Medulla oblongata (tissue), 1 donor: ENCODE measurements at regions not wholly inside any gene's neighbourhood (a gene's known extent, or its start where the extent isn't known, plus 50 kb on each side); places are given as distances from the start of the nearest gene placed in this dataset.

Experiments used
- DNase-seq: peaks from one replicate; pipeline ENCODE4 v3.0.0-alpha.2; 2015; ENCODE audit errors: extremely low spot score

GRCh38 chr21:35646606-35647005, 413.7 kb downstream of the SETD4 start:
- no peak for DNase-seq

DNA sequence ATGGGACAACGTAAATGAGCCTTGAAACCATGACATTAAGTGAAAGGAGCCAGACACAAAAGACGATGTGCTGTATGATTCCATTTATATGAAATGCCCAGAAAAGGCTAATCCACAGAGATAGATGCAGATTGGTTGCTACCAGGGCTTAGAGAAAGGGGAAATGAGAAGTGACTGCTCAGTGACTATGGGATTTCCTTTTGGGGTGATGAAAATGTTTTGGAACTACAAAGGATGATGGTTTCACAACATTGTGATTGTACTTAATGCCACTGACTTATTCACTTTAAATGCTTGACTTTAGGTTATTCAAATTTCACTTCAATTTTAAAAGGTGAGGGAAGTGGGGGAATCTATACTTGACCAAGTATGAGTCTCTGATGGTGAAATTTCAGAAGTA, 414.3 kb downstream of the SETD4 start:
- DNase-seq: no peak

DNA sequence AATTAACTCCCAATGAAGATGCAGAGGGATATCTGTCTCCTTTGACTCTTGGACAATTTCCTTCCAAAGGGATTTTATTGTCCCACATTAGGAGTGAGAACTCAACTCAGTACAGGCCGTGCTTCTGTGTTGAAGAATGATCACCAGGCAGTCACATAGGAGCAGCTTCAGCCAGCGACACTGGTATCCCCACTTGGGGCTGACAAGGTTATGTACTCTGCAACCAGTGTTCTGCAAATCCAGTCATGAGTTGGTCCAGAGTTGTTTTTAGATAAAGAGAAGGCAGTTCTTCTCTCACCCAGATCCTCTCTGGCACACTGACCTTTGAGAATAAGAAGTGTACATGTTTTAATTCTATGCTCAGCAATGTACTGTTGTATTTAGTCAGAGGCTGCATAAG, 415.8 kb downstream of the SETD4 start:
- DNase-seq: no peak

DNA sequence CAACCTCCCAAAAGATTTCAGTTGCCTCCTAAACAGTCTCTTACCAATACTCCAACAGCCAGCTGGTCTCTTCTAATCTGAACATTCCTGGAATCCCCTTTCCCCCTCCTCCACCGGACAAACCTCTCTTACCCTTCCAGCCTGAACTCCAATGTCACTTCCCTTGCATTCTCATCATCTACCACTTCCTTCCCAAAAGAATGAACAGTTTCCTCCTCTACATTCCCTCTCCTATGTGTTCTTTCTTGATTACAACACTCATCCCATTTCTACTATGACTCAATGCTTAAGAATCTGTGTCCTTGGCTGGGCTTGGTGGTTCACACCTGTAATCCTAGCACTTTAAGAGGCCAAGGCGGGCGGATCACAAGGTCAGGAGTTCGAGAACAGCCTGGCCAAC, 417.1 kb downstream of the SETD4 start:
- no peak for DNase-seq

DNA sequence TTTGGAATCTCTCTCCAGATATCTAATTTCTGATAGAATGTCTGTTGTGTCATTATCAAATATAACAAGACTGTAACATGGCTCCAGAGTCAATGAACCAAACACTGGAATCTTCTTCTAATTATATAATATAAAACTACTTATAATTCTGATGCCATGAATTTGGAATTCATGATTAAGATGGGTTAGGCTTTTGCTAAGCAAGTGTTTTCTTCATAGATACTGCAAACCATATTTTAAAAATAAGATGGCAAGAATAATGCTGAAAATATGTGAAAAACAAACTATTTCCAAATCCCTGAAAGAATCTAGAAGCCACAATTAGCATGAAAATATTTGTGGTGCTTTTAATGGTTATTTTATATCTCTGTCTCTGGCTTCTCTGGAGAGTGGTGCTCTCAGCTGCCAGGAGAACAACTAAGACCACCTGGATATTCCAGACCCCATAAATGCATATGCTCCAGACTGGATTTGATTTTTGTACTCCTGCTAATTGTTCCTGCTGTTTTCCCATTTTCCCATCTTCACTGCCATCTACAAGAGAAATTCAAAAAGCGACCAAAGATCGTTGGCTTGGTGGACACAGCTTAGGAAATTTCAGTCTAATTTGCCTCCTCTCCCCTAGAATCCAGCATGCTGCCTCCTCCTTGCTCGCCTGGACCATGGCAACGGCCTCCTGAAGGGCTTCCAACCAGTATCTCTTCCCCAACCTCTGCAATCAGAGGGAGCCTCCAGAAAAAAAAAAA, 418.9 kb downstream of the SETD4 start:
- no peak for DNase-seq

DNA sequence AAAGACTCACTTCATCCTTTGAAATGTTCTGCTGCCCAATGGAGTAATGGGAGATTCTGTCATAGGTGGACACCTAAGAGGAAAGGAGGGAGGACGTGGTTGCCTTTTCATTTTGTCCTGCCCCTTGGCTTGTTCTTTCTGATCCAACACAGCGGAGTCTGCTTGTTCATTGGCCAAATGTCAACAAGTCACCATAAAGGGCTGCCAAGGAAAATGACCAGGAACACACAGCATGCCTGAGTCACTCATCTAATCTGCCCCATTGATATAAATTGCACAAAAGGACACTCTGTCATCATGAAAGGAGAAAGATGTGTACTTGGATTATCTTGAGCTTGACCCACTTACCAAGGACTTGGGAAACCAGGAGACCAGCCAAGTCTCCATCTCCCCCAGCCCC, 422.9 kb downstream of the SETD4 start:
- DNase-seq: no peak

DNA sequence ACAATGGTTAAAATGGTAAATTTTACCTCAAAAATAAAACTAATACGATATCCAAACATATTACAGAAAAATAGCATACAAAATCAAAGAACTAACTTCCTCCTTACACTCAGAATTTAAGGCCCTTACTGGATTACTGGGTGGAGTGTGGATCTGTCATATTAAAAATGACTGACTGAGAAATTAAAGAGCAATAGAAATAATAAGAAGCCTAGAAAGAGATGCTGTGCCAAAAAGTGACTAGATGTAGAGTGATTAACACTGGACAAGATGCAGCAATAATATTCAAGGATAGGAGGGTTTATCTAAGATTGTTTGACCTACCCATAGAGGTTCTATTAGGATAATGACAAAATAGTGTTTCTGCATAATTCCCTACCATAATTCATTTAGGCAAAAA, 424.3 kb downstream of the SETD4 start:
- no peak for DNase-seq

DNA sequence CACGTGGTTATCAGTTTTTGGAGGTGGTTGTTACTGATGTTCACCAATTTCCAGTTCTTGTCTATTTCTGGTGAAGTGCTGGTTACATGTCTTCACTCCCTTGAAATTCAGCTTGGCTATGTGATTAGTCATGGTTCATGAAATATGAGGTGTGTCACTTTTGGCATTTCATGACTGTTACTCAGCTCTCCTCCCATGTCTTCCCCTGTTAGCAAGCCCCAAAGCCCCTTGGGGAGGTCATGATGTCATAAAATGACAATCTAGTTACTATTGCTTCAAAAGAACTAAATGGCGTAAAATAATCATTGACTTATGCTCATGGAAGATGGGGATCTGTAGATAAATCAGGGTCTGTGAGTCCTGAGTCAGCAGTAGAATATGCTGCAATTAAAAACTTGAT, 425.1 kb downstream of the SETD4 start:
- DNase-seq: no peak

DNA sequence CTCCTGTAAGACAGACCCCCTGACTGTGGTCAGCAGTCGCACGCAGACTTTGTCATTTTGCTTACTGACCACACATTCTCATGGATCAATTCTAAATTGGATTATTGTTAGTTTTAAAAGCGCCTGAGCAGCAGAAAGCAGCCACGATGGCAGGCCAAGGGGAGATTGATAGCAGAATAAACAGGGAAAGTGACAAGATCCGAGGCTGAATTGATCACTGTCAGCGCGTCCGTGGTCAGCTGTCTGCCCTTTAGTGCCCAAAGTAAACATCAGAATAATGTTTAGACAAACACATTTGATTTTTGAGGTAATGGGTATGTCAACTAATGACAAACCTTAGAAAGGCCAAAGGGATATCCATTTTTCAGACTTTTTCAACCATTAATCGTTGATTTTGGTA, 426.8 kb downstream of the SETD4 start:
- no peak for DNase-seq

DNA sequence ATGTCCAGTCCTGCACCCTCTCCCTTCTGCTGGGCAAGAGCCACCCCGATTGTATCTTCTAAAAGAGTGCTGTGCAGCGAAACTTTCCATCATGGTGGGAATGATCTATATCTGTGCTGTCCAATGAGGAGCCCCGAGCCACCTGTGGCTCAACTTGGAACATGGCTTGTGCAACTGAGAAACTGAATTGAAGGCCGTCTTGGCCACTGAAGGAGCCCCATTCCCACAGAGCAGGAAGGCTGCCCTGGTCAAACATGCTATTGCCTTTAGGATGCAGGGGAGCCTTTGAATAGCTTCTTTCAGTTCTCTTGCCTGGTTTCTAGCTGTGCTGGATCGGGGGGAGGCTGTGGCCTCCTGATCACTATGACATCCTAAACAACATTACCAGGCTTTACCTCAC, 427.6 kb downstream of the SETD4 start:
- DNase-seq: no peak

DNA sequence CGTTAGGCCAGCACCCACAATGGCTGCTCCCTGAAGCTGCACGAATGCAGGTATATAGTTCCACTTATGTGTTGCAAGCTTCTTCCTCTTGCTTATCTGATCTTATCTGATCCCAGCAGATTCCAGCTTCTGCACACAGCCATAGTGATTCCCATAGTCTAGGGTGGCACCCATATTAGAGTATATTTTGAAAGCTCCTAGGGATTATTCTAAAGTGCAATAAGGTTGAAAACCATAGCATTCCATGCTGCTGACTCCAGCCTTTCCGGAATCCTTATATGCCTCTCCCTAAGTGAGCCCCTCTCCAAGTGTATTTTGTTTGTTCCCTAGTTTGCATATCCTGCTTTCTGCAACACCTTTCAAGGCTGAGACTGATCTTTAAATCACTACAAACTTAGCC, 432.0 kb downstream of the SETD4 start:
- DNase-seq: no peak

DNA sequence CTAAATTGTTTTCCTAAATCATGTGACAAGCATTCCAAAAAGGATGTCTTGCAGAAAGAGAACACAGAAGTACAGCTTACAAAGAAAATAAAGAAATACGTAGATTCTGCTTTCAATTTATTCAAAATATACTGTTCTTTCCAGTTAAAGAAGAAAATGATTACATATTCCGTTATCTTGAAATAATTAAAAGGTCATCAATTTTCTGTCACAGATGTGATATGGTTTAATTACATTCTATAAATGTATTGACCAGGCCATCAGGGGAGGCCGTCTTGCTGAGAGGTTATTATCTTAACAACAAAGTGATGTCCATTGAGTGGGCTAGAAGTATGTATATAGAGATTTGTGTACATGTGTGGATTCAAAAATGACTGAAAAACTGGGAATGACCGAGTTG, 432.9 kb downstream of the SETD4 start:
- DNase-seq: no peak

DNA sequence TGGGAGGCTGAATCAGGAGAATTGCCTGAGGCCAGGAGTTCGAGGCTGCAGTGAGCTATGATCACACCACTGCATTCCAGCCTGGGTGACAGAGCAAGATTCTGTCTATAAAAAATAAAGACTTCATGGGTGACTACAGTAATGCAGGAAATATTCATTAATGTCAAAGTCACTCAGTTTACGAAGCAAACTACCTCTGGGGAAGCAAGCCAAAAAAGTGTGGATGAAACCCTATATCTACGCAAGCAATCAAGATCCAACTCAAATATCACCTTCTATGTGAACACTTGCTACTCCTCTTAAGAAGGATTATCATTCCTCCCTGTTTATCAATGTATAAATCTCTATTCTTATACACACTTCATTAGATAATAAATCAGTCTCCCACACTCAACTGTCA, 434.8 kb downstream of the SETD4 start:
- DNase-seq: no peak

DNA sequence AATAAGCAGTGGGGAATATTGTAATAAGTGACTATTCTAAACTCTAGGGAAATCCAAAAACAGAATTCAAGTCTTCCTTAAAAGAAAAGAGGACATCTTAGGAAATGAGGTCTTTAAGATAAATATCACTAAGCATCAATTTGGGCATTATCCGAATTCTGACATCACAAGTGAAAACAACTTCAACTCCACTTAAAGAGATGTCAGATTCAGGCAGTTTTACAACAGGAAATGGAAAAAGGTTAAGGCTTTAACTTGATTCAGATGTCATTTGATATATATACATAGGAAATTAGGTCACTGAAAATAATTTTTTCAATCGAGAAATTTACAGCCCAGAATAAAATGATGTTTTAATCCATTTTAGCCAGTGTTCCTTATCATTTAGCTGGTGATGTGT, 435.4 kb downstream of the SETD4 start:
- no peak for DNase-seq

GRCh38 chr21:35622612-35623011, 437.7 kb downstream of the SETD4 start:
- no peak for DNase-seq

DNA sequence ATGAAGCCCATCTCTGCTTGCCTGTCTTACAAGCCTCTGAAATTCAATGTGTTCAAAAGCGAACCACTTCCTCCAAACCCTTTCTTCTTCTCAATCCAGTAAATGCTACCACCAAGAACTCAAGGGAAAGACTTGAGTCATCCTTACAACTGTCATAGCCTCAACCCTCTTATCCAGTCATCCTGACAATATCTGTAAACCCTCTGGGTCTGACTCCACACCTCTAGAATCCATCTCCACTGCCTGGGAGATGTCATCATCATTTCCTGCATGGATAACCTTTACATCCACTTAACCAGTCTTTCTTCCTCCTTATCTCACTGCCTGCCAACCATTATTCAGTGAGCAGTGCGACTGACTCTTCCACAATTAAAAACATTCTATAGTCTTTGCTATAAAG, 441.1 kb downstream of the SETD4 start:
- no peak for DNase-seq

DNA sequence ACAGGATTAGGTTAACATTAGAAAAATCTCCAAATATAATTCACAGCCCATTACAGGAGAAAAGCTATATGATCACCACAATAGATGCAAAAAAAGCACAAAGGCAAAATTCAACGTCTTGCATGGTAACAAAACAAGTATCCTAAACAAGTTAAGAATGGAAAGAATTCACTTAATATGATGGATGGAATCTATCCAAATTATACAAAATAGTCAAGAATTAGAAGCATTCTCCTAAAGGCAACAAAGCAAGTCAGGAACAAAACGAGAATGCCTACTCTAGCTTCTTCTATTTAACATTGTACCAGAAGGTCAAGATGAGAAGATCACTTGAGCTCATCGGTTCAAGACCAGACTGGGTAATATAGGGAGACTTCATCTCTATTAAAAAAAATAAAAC, 442.8 kb downstream of the SETD4 start:
- no peak for DNase-seq

- DNase-seq: peak; percentile 46
Observed at GRCh38 chr21:35616090-35616489, 444.2 kb downstream of the SETD4 start.

DNA sequence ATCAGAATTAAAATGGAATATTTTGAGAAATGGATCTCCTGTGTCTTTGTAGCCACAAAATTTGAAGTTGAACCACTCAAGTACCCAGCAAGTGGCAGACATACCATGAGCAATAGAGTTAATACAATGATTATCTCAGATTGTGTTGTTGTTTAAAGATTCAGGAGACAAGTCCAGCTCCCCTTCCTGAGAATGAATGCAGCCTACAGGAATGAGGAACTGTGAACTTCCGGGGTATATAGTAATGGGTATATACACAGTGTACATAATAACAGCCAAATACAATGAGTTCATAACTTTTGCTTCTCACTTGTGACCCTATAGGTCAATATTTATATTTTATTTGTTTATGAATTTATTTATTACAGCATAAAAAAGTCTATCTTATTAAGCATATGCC, 445.0 kb downstream of the SETD4 start:
- DNase-seq: no peak

- DNase-seq: no peak
Observed at GRCh38 chr21:35614396-35614921, 445.9 kb downstream of the SETD4 start.

DNA sequence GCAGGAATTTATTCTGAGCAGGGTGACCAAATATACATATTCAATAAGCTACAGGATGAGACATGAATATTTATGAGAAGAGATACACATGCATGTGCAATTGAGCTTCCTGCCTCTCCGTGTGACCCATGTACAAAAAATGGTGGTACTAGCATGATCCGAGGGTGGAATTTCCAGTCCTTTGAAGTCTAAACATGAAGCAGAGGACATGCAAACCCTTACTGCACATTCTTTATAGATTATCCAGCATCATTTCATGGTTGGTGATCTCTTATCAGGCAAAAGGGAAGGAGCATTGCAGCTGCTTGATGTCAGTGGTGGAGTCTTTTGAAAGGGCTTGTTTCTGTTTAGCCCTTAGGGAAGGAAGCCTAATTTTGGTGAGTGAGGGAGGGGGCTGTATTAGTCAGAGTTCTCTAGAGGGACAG, 448.6 kb downstream of the SETD4 start:
- no peak for DNase-seq

GRCh38 chr21:35609263-35609662, 451.1 kb downstream of the SETD4 start:
- no peak for DNase-seq

GRCh38 chr21:35607406-35607805, 452.9 kb downstream of the SETD4 start:
- DNase-seq: no peak

DNA sequence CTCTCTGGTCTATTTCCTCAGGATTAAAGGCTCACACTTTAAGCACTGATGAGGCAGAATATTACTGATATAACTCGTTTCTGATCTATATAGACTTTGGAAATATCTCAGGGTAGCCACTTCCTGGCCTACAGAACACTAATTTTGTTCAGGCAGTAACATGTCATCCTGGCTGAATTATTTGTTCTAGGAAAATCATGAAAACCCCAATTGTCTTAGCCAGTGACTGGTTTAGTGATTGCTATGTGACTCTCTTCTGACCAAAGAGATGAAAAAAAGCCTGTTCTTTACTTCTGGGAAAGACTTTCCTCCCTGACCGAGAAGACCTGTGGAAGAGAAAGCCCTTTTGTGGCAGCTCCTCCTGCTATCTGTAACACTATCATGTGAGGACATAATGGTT, 453.7 kb downstream of the SETD4 start:
- DNase-seq: no peak
